Activated naive CD8-positive, alpha-beta T cell treated with anti-CD3 and anti-CD28 coated beads, Interleukin-2, amount 10 ng/mL, durations not matched to agents 7 days and 5 days (primary cell): ENCODE measurements at regions not wholly inside any gene's neighbourhood (a gene's known extent, or its start where the extent isn't known, plus 50 kb on each side); places are given as distances from the start of the nearest gene placed in this dataset.

Source experiments
- ATAC-seq: fragments of 150-1000 bp; cut with Tn5 transposase; one replicate; pipeline ENCODE4 v1.10.0; 2021; ENCODE audit warnings: low read depth, moderate library complexity
- POLR2A ChIA-PET: fragments of 350-600 bp; sonication (Branson Sonifier 250); formaldehyde crosslinking; loops from one replicate; lab custom pipeline; 2021; ENCODE audit warnings: antibody characterized with exemption; lab: Charles Lee
- DNase-seq: peaks from one replicate; pipeline ENCODE4 v3.0.0; 2021
- H3K27ac Mint-ChIP-seq: one replicate; pipeline ENCODE4 v1.8.0; 2022; ENCODE audit warnings: mild to moderate bottlenecking, mixed read lengths
- H3K27me3 Mint-ChIP-seq: one replicate; pipeline ENCODE4 v1.8.0; 2022; ENCODE audit warnings: mild to moderate bottlenecking, moderate library complexity, mixed read lengths
- H3K36me3 Mint-ChIP-seq: one replicate; pipeline ENCODE4 v1.8.0; 2021; ENCODE audit warnings: mild to moderate bottlenecking, mixed read lengths
- H3K4me1 Mint-ChIP-seq: one replicate; pipeline ENCODE4 v1.8.0; 2021; ENCODE audit warnings: mixed read lengths
- H3K4me3 Mint-ChIP-seq: one replicate; pipeline ENCODE4 v1.8.0; 2022; ENCODE audit warnings: mild to moderate bottlenecking, moderate library complexity, mixed read lengths
- H3K9me3 Mint-ChIP-seq: one replicate; pipeline ENCODE4 v1.8.0; 2021; ENCODE audit warnings: mixed read lengths

DNA sequence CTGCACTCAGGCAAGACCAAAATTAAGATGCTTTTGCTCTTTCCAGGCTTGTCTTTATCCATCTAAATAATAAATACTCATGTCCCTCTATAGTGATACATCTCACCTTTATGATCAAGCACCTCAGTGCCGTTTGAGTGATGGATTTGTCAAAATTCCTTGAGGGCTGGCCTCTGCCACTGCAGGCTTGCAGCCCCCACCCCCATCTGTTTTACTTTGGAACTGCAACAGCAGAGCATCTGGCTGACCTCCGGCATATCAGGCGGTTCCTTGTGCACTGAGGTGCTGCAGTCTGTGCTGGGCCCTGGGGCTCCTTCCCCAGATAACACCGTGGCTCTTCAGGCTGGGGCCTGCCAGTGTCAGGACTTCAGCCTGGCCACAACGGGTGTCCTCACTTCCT, 386.9 kb downstream of the CDH26 start:
- Mint-ChIP-seq H3K27me3 (peaks cover 2% of the 10 kb centered on the region), H3K36me3 (no peaks in the 10 kb centered on the region), H3K9me3 (no peaks in the 10 kb centered on the region), H3K27ac (no peak overlapping the region), H3K4me3 (no peak overlapping the region), H3K4me1 (no peaks in the 10 kb centered on the region)
- DNase-seq = no peak
- ATAC-seq = no peak
- POLR2A ChIA-PET = no interaction called here

- Mint-ChIP-seq H3K4me1 (no peaks in the 10 kb centered on the region), H3K9me3 (no peaks in the 10 kb centered on the region), H3K27ac (no peak overlapping the region), H3K27me3 (peaks cover 2% of the 10 kb centered on the region), H3K36me3 (no peaks in the 10 kb centered on the region), H3K4me3 (no peak overlapping the region)
- POLR2A ChIA-PET = no interaction called here
- ATAC-seq = no peak
- no peak for DNase-seq
Observed at GRCh38 chr20:60349418-60349817, 391.2 kb downstream of the CDH26 start.

DNA sequence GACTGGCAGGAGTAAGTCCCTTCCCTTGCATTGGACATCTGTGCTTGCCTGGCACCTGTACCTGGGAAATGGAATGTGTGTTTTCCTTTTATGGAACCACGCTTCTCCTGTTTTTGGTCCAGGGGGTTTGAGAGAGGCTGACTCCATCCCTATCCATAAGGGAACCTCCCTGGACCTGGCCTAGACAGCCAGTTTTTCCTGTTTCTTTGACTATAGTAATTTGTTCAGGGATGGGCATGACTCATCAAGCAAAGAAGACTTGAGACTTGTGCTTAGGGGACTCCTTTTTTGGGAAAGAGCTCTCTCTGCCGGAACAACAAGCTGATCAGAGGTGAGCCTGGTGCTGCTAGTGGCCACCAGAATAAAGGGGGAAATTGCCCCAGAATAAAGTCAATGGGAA, 393.8 kb downstream of the CDH26 start:
- Mint-ChIP-seq H3K27ac (no peak overlapping the region), H3K36me3 (no peaks in the 10 kb centered on the region), H3K9me3 (no peaks in the 10 kb centered on the region), H3K4me1 (no peaks in the 10 kb centered on the region), H3K27me3 (no peaks in the 10 kb centered on the region), H3K4me3 (no peak overlapping the region)
- POLR2A ChIA-PET = no interaction called here
- DNase-seq (no peak), ATAC-seq (no peak)

GRCh38 chr20:60352596-60352995, 394.4 kb downstream of the CDH26 start:
- DNase-seq (no peak), ATAC-seq (no peak)
- H3K4me1 Mint-ChIP-seq = no peaks in the 10 kb centered on the region
- H3K27me3 Mint-ChIP-seq = no peaks in the 10 kb centered on the region
- H3K27ac Mint-ChIP-seq = no peak overlapping the region
- POLR2A ChIA-PET = no interaction called here
- no peaks in the 10 kb centered on the region for H3K36me3 Mint-ChIP-seq
- no peak overlapping the region for H3K4me3 Mint-ChIP-seq
- H3K9me3 Mint-ChIP-seq = no peaks in the 10 kb centered on the region

GRCh38 chr20:60354024-60354580, 395.9 kb downstream of the CDH26 start:
- H3K4me1 Mint-ChIP-seq = no peaks in the 10 kb centered on the region
- POLR2A ChIA-PET = no interaction called here
- no peak overlapping the region for H3K4me3 Mint-ChIP-seq
- no peak for DNase-seq
- ATAC-seq = no peak
- H3K27me3 Mint-ChIP-seq = no peaks in the 10 kb centered on the region
- no peak overlapping the region for H3K27ac Mint-ChIP-seq
- H3K9me3 Mint-ChIP-seq = no peaks in the 10 kb centered on the region
- no peaks in the 10 kb centered on the region for H3K36me3 Mint-ChIP-seq

- no peaks in the 10 kb centered on the region for H3K36me3 Mint-ChIP-seq
- ATAC-seq (no peak), DNase-seq (no peak)
- H3K27ac Mint-ChIP-seq = no peak overlapping the region
- no peaks in the 10 kb centered on the region for H3K9me3 Mint-ChIP-seq
- POLR2A ChIA-PET = no interaction called here
- no peaks in the 10 kb centered on the region for H3K27me3 Mint-ChIP-seq
- no peaks in the 10 kb centered on the region for H3K4me1 Mint-ChIP-seq
- no peak overlapping the region for H3K4me3 Mint-ChIP-seq
Observed at GRCh38 chr20:60358101-60358500, 399.9 kb downstream of the CDH26 start.

DNA sequence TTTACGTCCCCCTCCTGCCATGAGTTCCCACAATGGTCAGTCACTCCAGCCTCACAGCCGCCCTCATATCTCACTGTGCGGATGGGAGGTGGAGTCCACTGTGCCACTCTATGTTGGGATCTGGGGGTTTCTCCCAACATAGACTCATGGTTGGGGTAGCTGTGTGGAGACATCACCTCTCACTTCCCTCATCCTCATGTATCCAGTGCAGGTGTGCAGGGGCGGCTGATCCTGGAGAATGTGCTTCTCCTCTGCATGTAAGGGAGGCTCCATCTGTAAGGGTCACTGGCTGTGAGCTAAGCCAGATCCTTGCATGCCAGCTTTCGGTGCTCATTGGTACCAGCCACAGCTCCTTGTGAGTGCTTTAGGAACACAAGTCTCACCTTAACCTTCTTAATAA, 400.8 kb downstream of the CDH26 start:
- no peaks in the 10 kb centered on the region for H3K9me3 Mint-ChIP-seq
- POLR2A ChIA-PET = no interaction called here
- H3K4me3 Mint-ChIP-seq = no peak overlapping the region
- ATAC-seq = no peak
- no peaks in the 10 kb centered on the region for H3K4me1 Mint-ChIP-seq
- no peaks in the 10 kb centered on the region for H3K36me3 Mint-ChIP-seq
- no peak overlapping the region for H3K27ac Mint-ChIP-seq
- no peaks in the 10 kb centered on the region for H3K27me3 Mint-ChIP-seq
- DNase-seq = no peak

GRCh38 chr20:60361761-60362395, 403.7 kb downstream of the CDH26 start:
- no peaks in the 10 kb centered on the region for H3K36me3 Mint-ChIP-seq

GRCh38 chr20:60362531-60362930, 404.3 kb downstream of the CDH26 start:
- Mint-ChIP-seq H3K9me3 (no peaks in the 10 kb centered on the region), H3K27me3 (no peaks in the 10 kb centered on the region), H3K4me3 (no peak overlapping the region), H3K27ac (no peak overlapping the region), H3K4me1 (no peaks in the 10 kb centered on the region), H3K36me3 (no peaks in the 10 kb centered on the region)
- DNase-seq (no peak), ATAC-seq (no peak)
- POLR2A ChIA-PET = no interaction called here

More at GRCh38 chr20:60361761-60362395, 403.7 kb downstream of the CDH26 start:
- H3K27ac Mint-ChIP-seq = no peak overlapping the region
- no peaks in the 10 kb centered on the region for H3K27me3 Mint-ChIP-seq
- no peak overlapping the region for H3K4me3 Mint-ChIP-seq
- no peaks in the 10 kb centered on the region for H3K4me1 Mint-ChIP-seq
- POLR2A ChIA-PET = no interaction called here
- ATAC-seq (no peak), DNase-seq (no peak)
- H3K9me3 Mint-ChIP-seq = no peaks in the 10 kb centered on the region

DNA sequence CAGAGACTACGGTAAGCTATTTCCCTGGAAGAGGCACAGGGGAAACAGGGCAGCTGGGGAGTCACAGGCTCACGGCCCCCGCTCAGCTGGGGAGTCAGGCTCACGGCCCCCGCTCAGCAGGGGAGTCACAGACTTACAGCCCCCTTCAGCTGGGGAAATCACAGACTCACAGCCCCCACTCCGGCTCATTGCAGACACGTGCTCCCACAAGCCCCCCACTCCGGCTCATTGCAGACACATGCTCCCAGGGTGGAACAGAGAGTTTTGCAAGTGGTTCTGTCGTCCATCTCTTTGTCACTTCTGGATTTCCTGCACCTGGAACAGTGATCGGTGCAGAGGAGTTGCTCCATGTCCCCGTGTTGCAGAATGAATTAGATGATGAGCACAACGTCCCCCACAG, 405.5 kb downstream of the CDH26 start:
- Mint-ChIP-seq H3K4me1 (no peaks in the 10 kb centered on the region), H3K27me3 (no peaks in the 10 kb centered on the region), H3K4me3 (no peak overlapping the region), H3K36me3 (no peaks in the 10 kb centered on the region), H3K27ac (no peak overlapping the region), H3K9me3 (no peaks in the 10 kb centered on the region)
- DNase-seq (no peak), ATAC-seq (no peak)
- POLR2A ChIA-PET = no interaction called here

GRCh38 chr20:60365064-60365666, 406.9 kb downstream of the CDH26 start:
- peaks cover 4% of the 10 kb centered on the region for H3K9me3 Mint-ChIP-seq
- no peak overlapping the region for H3K27ac Mint-ChIP-seq
- H3K4me1 Mint-ChIP-seq = no peaks in the 10 kb centered on the region
- no peaks in the 10 kb centered on the region for H3K36me3 Mint-ChIP-seq
- POLR2A ChIA-PET = no interaction called here
- DNase-seq (no peak), ATAC-seq (no peak)
- H3K4me3 Mint-ChIP-seq = no peak overlapping the region
- no peaks in the 10 kb centered on the region for H3K27me3 Mint-ChIP-seq

GRCh38 chr20:60365882-60366281, 407.7 kb downstream of the CDH26 start:
- Mint-ChIP-seq H3K4me3 (no peak overlapping the region), H3K27ac (no peak overlapping the region), H3K36me3 (no peaks in the 10 kb centered on the region), H3K9me3 (peaks cover 4% of the 10 kb centered on the region), H3K27me3 (no peaks in the 10 kb centered on the region), H3K4me1 (no peaks in the 10 kb centered on the region)
- POLR2A ChIA-PET = no interaction called here
- ATAC-seq = no peak
- DNase-seq = no peak

- POLR2A ChIA-PET = no interaction called here
- ATAC-seq (no peak), DNase-seq (no peak)
- H3K27ac Mint-ChIP-seq = no peak overlapping the region
- H3K27me3 Mint-ChIP-seq = no peaks in the 10 kb centered on the region
- peaks cover 4% of the 10 kb centered on the region for H3K4me1 Mint-ChIP-seq
- H3K9me3 Mint-ChIP-seq = peaks cover 4% of the 10 kb centered on the region
- no peak overlapping the region for H3K4me3 Mint-ChIP-seq
- H3K36me3 Mint-ChIP-seq = no peaks in the 10 kb centered on the region
Observed at GRCh38 chr20:60371384-60371783, 413.2 kb downstream of the CDH26 start.

GRCh38 chr20:60372275-60372674, 414.1 kb downstream of the CDH26 start:
- H3K4me3 Mint-ChIP-seq = no peak overlapping the region
- peaks cover 4% of the 10 kb centered on the region for H3K27me3 Mint-ChIP-seq
- POLR2A ChIA-PET = no interaction called here
- peaks cover 4% of the 10 kb centered on the region for H3K9me3 Mint-ChIP-seq
- H3K36me3 Mint-ChIP-seq = no peaks in the 10 kb centered on the region
- no peak for ATAC-seq
- no peak overlapping the region for H3K27ac Mint-ChIP-seq
- peaks cover 4% of the 10 kb centered on the region for H3K4me1 Mint-ChIP-seq
- DNase-seq = no peak
